B cell (primary cell): ENCODE measurements at regions not wholly inside any gene's neighbourhood (a gene's known extent, or its start where the extent isn't known, plus 50 kb on each side); places are given as distances from the start of the nearest gene placed in this dataset.

Source experiments
- ATAC-seq: fragments of 200-7000 bp; cut with Tn5 transposase; one replicate; pipeline ENCODE4 v1.10.0; 2021; ENCODE audit warnings: low read depth, mild to moderate bottlenecking, moderate number of reproducible peaks, moderate library complexity
- CTCF ChIA-PET: fragments of 350-600 bp; sonication (Branson Sonifier 250); formaldehyde crosslinking; loops from one replicate; lab custom pipeline; 2021; ENCODE audit warnings: antibody characterized with exemption, inconsistent platforms; lab: Charles Lee
- POLR2A ChIA-PET: fragments of 350-600 bp; sonication (Branson Sonifier 250); formaldehyde crosslinking; loops from one replicate; lab custom pipeline; 2021; ENCODE audit warnings: antibody characterized with exemption; lab: Charles Lee
- DNase-seq: peaks from one replicate; pipeline ENCODE4 v3.0.0; 2013
- H2AFZ ChIP-seq: 2 replicates; pipeline ENCODE4 v1.6.1; 2012; ENCODE audit warnings: mild to moderate bottlenecking, low read depth, low read length; ENCODE audit not compliant: insufficient read depth, poor library complexity, severe bottlenecking
- H3K27ac ChIP-seq, 2 donors: 1 replicate in 1 of 2; 2 replicates in 1 of 2; pipeline ENCODE4 v1.5.1; 2012 to 2013; ENCODE audit warnings: low read length in 2 of 2, mild to moderate bottlenecking in 2 of 2, moderate library complexity in 1 of 2
- H3K27me3 ChIP-seq, 4 experiments: fragments of 200-600 bp in 1 of 4; sonication (generic) in 1 of 4; replicated peaks in 1 of 4; 1 replicate in 2 of 4; 2 replicates in 2 of 4; pipeline versions ENCODE4 v1.6.1 to v1.7.0; 2013 to 2016; ENCODE audit warnings: low read length in 3 of 4, mild to moderate bottlenecking in 2 of 4, mixed read lengths in 1 of 4, moderate library complexity in 1 of 4; ENCODE audit not compliant: insufficient read depth in 4 of 4, control insufficient read depth in 3 of 4; ENCODE audit errors: control extremely low read depth in 1 of 4
- H3K36me3 ChIP-seq, 2 experiments: replicated peaks in 1 of 2; 1 replicate in 1 of 2; 2 replicates in 1 of 2; pipeline versions ENCODE4 v1.6.1 to v1.7.1; 2013; ENCODE audit warnings: low read length in 1 of 2; ENCODE audit not compliant: insufficient read depth in 2 of 2, control insufficient read depth in 1 of 2; ENCODE audit errors: control extremely low read depth in 1 of 2, extremely low read depth in 1 of 2
- H3K4me1 ChIP-seq, 2 donors: fragments of 200-600 bp in 1 of 2; sonication (generic) in 1 of 2; 1 replicate in 1 of 2; 2 replicates in 1 of 2; pipeline versions ENCODE4 v1.5.1 to v1.6.1; 2013 to 2017; ENCODE audit warnings: low read length in 2 of 2; ENCODE audit not compliant: control insufficient read depth in 2 of 2, insufficient read depth in 2 of 2
- H3K4me2 ChIP-seq: replicated peaks from 2 replicates; pipeline ENCODE3; 2012; ENCODE audit warnings: mild to moderate bottlenecking, low read depth, low read length; ENCODE audit not compliant: poor library complexity, severe bottlenecking
- H3K4me3 ChIP-seq, 5 experiments: fragments of 200-600 bp in 1 of 5; sonication (generic) in 1 of 5; 1 replicate in 3 of 5; 2 replicates in 2 of 5; pipeline versions ENCODE4 v1.5.1 to v1.7.0; 2011 to 2016; ENCODE audit warnings: low read length in 4 of 5, mild to moderate bottlenecking in 4 of 5, low read depth in 2 of 5, control low read depth in 1 of 5, moderate library complexity in 1 of 5; ENCODE audit not compliant: insufficient read depth in 1 of 5; ENCODE audit errors: control extremely low read depth in 1 of 5, extremely low read depth in 1 of 5
- H3K79me2 ChIP-seq: fragments of 200-600 bp; sonication (generic); one replicate; pipeline ENCODE4 v1.6.0; 2016; ENCODE audit warnings: low read length; ENCODE audit not compliant: control insufficient read depth, insufficient read depth
- H3K9ac ChIP-seq: fragments of 200-600 bp; sonication (generic); 2 replicates; pipeline ENCODE4 v1.6.1; 2017; ENCODE audit warnings: mild to moderate bottlenecking, low read length, moderate library complexity
- H3K9me3 ChIP-seq, 3 donors: one replicate each; pipeline versions ENCODE4 v1.6.1 to v1.7.1; 2013; ENCODE audit warnings: low read length in 2 of 3; ENCODE audit not compliant: control insufficient read depth in 2 of 3, insufficient read depth in 1 of 3; ENCODE audit errors: control extremely low read depth in 1 of 3
- H4K20me1 ChIP-seq: 2 replicates; pipeline ENCODE4 v1.6.0; 2012; ENCODE audit warnings: mild to moderate bottlenecking, low read length; ENCODE audit not compliant: insufficient read depth, control insufficient read depth, poor library complexity, severe bottlenecking
- H3K27ac Mint-ChIP-seq: one replicate; pipeline ENCODE4 v1.8.0; 2021; ENCODE audit warnings: mixed read lengths
- H3K27me3 Mint-ChIP-seq: one replicate; pipeline ENCODE4 v1.8.0; 2021; ENCODE audit warnings: mixed read lengths
- H3K4me1 Mint-ChIP-seq: one replicate; pipeline ENCODE4 v1.8.0; 2021; ENCODE audit warnings: mixed read lengths
- H3K4me3 Mint-ChIP-seq: one replicate; pipeline ENCODE4 v1.8.0; 2021; ENCODE audit warnings: mixed read lengths
- H3K9me3 Mint-ChIP-seq: one replicate; pipeline ENCODE4 v1.8.0; 2022; ENCODE audit warnings: mixed read lengths; ENCODE audit not compliant: insufficient read depth
- EZH2 ChIP-seq: IDR thresholded peaks from 2 replicates; pipeline ENCODE4 v1.6.1; 2012; ENCODE audit warnings: borderline replicate concordance, low read depth, mild to moderate bottlenecking, moderate library complexity, low read length; ENCODE audit not compliant: insufficient read depth, poor library complexity, severe bottlenecking
- WGBS: methylation state at CpG from one replicate; pipeline ENCODE4 v1.1.5; 2013; ENCODE audit warnings: missing lambda C conversion rate; ENCODE audit not compliant: insufficient coverage; 5-methylcytosine and 5-hydroxymethylcytosine counted together
- intact Hi-C: fragments of 100-400 bp; cut with micrococcal nuclease; formaldehyde crosslinking; loops from one replicate; pipeline ENCODE4 v1.10.0; 2022
- TF ChIP-seq, protein P1 (sequence below): fragments of 200-600 bp; IDR thresholded peaks from one replicate; pipeline ENCODE4 v1.8.0; 2022; ENCODE audit warnings: antibody characterized with exemption, mild to moderate bottlenecking

DNA sequence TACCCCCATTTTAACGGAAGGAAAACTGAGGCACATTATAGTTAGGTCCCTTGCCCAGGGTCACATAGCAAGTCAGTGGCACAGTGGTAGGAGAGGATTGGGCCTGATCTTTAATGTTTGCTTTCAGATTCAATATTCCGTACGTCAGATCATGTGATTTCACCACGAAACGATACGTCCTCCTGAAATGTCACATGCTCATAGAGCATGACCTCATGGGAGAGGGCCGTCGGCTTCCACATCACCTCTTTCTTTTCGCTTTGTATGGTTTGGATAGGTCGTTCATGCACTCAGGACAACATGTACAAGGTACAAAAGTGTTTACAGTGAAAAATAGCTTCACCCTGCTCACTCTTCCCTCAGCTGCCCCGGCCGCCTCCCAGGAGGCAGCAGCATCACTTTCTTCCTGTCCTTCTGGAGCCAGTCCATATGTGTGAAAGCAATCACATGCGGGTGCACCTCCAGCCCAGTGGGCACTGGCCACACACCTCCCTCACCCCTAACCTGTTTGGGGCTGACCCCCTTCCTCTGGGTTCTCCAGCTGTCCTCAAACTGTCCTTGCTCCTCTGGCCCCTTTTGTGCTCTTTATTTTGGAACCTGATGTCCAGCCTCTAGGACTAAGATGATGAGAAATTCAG is 199.9 kb downstream of the FOXL1 start:
- H3K4me3 Mint-ChIP-seq = no peak overlapping the region
- WGBS = 71% methylated on average over 11 of the region's 13 CpGs

DNA sequence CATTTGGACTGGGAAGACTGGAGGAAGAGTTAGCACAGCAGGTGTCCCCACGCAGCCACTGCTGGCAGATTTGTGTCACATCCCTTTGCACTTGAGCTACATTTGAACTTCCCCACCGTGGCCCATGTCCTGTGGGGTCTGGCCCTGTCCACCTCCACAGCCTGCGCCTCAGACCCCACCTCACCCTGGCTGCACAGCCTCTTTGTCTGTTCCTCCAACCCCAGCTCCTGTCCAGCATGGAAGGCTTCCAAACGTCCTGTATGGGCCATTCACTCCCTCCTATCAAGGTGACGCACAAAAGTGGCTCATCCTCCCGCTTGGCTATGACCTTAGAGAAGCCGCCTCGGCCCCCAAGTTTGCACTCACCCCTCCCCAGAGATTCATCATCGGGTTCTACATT is 200.6 kb downstream of the FOXL1 start:
- WGBS = 68% methylated on average over 6 of the region's 9 CpGs
- H3K79me2 ChIP-seq = no peaks in the 10 kb centered on the region
- CTCF ChIA-PET = no interaction called here
- no peaks in the 10 kb centered on the region for H3K9me3 Mint-ChIP-seq
- peaks cover 14% of the 10 kb centered on the region for H3K27me3 Mint-ChIP-seq
- no peak overlapping the region for H3K27ac ChIP-seq
- H3K4me1 Mint-ChIP-seq = no peaks in the 10 kb centered on the region
- H3K4me1 ChIP-seq = no peaks in the 10 kb centered on the region
- no peak overlapping the region for H3K9ac ChIP-seq
- no peak overlapping the region for H3K4me2 ChIP-seq
- no peaks in the 10 kb centered on the region for H3K36me3 ChIP-seq
- no peak for TF ChIP-seq EZH2
- TF ChIP-seq, protein P1, sequence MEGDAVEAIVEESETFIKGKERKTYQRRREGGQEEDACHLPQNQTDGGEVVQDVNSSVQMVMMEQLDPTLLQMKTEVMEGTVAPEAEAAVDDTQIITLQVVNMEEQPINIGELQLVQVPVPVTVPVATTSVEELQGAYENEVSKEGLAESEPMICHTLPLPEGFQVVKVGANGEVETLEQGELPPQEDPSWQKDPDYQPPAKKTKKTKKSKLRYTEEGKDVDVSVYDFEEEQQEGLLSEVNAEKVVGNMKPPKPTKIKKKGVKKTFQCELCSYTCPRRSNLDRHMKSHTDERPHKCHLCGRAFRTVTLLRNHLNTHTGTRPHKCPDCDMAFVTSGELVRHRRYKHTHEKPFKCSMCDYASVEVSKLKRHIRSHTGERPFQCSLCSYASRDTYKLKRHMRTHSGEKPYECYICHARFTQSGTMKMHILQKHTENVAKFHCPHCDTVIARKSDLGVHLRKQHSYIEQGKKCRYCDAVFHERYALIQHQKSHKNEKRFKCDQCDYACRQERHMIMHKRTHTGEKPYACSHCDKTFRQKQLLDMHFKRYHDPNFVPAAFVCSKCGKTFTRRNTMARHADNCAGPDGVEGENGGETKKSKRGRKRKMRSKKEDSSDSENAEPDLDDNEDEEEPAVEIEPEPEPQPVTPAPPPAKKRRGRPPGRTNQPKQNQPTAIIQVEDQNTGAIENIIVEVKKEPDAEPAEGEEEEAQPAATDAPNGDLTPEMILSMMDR = no peak
- DNase-seq (no peak), ATAC-seq (no peak)
- H3K27me3 ChIP-seq = no peaks in the 10 kb centered on the region
- no peak overlapping the region for H3K4me3 ChIP-seq
- H3K4me3 Mint-ChIP-seq = no peak overlapping the region
- intact Hi-C loops = no loop called here
- H3K27ac Mint-ChIP-seq = no peak overlapping the region
- no peaks in the 10 kb centered on the region for H3K9me3 ChIP-seq
- H2AFZ ChIP-seq = no peak overlapping the region
- H4K20me1 ChIP-seq = no peaks in the 10 kb centered on the region
- POLR2A ChIA-PET = no interaction called here

More for the DNA sequence above, 199.9 kb downstream of the FOXL1 start:
- Histone ChIP-seq H3K4me3 (no peak overlapping the region), H3K9ac (no peak overlapping the region), H4K20me1 (no peaks in the 10 kb centered on the region), H3K4me2 (no peak overlapping the region), H3K9me3 (no peaks in the 10 kb centered on the region), H3K4me1 (no peaks in the 10 kb centered on the region), H2AFZ (no peak overlapping the region), H3K36me3 (no peaks in the 10 kb centered on the region), H3K79me2 (no peaks in the 10 kb centered on the region), H3K27me3 (no peaks in the 10 kb centered on the region), H3K27ac (no peak overlapping the region)
- ATAC-seq (no peak), DNase-seq (no peak)
- intact Hi-C loops = no loop called here
- Mint-ChIP-seq H3K27me3 (peaks cover 14% of the 10 kb centered on the region), H3K4me1 (no peaks in the 10 kb centered on the region), H3K27ac (no peak overlapping the region), H3K9me3 (no peaks in the 10 kb centered on the region)
- ChIA-PET CTCF (no interaction called here), POLR2A (no interaction called here)
- TF ChIP-seq, protein P1 = no peak
- TF ChIP-seq EZH2 = no peak
